H9 (cell line): ENCODE measurements at regions not wholly inside any gene's neighbourhood (a gene's known extent, or its start where the extent isn't known, plus 50 kb on each side); places are given as distances from the start of the nearest gene placed in this dataset.

ENCODE experiments used
- DNase-seq: peaks from one replicate; pipeline ENCODE4 v3.0.0-alpha.2; 2017
- H2AFZ ChIP-seq: one replicate; pipeline ENCODE4 v1.6.1; 2013; ENCODE audit warnings: mild to moderate bottlenecking, low read length, control low read depth, moderate library complexity
- H2AK5ac ChIP-seq: 2 replicates; pipeline ENCODE4 v1.6.1; 2013; ENCODE audit warnings: low read length, control low read depth, mixed read lengths; ENCODE audit not compliant: insufficient read length
- H2BK120ac ChIP-seq: one replicate; pipeline ENCODE4 v1.6.1; 2013; ENCODE audit warnings: low read depth, mild to moderate bottlenecking, low read length, control low read depth, inconsistent platforms; ENCODE audit not compliant: poor library complexity, severe bottlenecking
- H2BK12ac ChIP-seq: 2 replicates; pipeline ENCODE4 v1.6.1; 2013; ENCODE audit warnings: low read length, control low read depth, mixed read lengths, low read depth; ENCODE audit not compliant: insufficient read length
- H2BK15ac ChIP-seq: 2 replicates; pipeline ENCODE4 v1.6.1; 2013; ENCODE audit warnings: low read depth, low read length, control low read depth
- H2BK20ac ChIP-seq: one replicate; pipeline ENCODE4 v1.6.1; 2013; ENCODE audit warnings: low read depth, mild to moderate bottlenecking, low read length, control low read depth, inconsistent platforms; ENCODE audit not compliant: poor library complexity, severe bottlenecking
- H2BK5ac ChIP-seq: 2 replicates; pipeline ENCODE4 v1.6.1; 2013; ENCODE audit warnings: low read length, control low read depth, mixed read lengths; ENCODE audit not compliant: insufficient read length
- H3K14ac ChIP-seq: 2 replicates; pipeline ENCODE4 v1.6.1; 2013; ENCODE audit warnings: low read length, control low read depth; ENCODE audit not compliant: insufficient read depth
- H3K18ac ChIP-seq: 2 replicates; pipeline ENCODE4 v1.6.1; 2013; ENCODE audit warnings: low read depth, mild to moderate bottlenecking, mixed read lengths, low read length, control low read depth; ENCODE audit not compliant: insufficient read length
- H3K23ac ChIP-seq: 2 replicates; pipeline ENCODE4 v1.6.1; 2013; ENCODE audit warnings: low read length, control low read depth, mixed read lengths, low read depth; ENCODE audit not compliant: insufficient read length
- H3K23me2 ChIP-seq: 2 replicates; pipeline ENCODE4 v1.6.1; 2013; ENCODE audit warnings: low read depth, mild to moderate bottlenecking, mixed read lengths, low read length, control low read depth; ENCODE audit not compliant: insufficient read length, poor library complexity, severe bottlenecking
- H3K27ac ChIP-seq: 2 replicates; pipeline ENCODE4 v1.5.1; 2013; ENCODE audit warnings: low read length, control low read depth, mixed read lengths, low read depth; ENCODE audit not compliant: insufficient read length
- H3K27me3 ChIP-seq: 2 replicates; pipeline ENCODE4 v1.6.1; 2013; ENCODE audit warnings: low read length, control low read depth, inconsistent platforms; ENCODE audit not compliant: insufficient read depth
- H3K4ac ChIP-seq: 2 replicates; pipeline ENCODE4 v1.6.1; 2013; ENCODE audit warnings: low read depth, mild to moderate bottlenecking, control low read depth, inconsistent platforms, low read length, moderate library complexity
- H3K4me1 ChIP-seq: 2 replicates; pipeline ENCODE4 v1.6.1; 2013; ENCODE audit warnings: low read length, control low read depth, inconsistent platforms; ENCODE audit not compliant: insufficient read depth
- H3K4me2 ChIP-seq: 2 replicates; pipeline ENCODE4 v1.6.1; 2013; ENCODE audit warnings: low read length, control low read depth, mixed read lengths; ENCODE audit not compliant: insufficient read length, insufficient read depth
- H3K56ac ChIP-seq: 2 replicates; pipeline ENCODE4 v1.6.1; 2013; ENCODE audit warnings: low read depth, mild to moderate bottlenecking, mixed read lengths, low read length, control low read depth; ENCODE audit not compliant: insufficient read length
- H3K79me1 ChIP-seq: 2 replicates; pipeline ENCODE4 v1.6.1; 2013; ENCODE audit warnings: low read depth, mild to moderate bottlenecking, moderate library complexity, low read length, control low read depth, inconsistent platforms; ENCODE audit not compliant: insufficient read depth, poor library complexity, severe bottlenecking
- H3K79me2 ChIP-seq: 2 replicates; pipeline ENCODE4 v1.6.1; 2013; ENCODE audit warnings: low read length, control low read depth, inconsistent platforms; ENCODE audit not compliant: insufficient read depth
- H3K9ac ChIP-seq: 2 replicates; pipeline ENCODE4 v1.6.1; 2013; ENCODE audit warnings: low read length, control low read depth, mixed read lengths; ENCODE audit not compliant: insufficient read length; ENCODE audit errors: extremely low read depth
- H3K9me3 ChIP-seq: one replicate; pipeline ENCODE4 v1.6.1; 2013; ENCODE audit warnings: low read depth, low read length, inconsistent platforms; ENCODE audit not compliant: control insufficient read depth
- H3T11ph ChIP-seq: one replicate; pipeline ENCODE4 v1.6.1; 2013; ENCODE audit warnings: mild to moderate bottlenecking, low read length, control low read depth, inconsistent platforms
- H4K20me1 ChIP-seq: one replicate; pipeline ENCODE4 v1.6.1; 2013; ENCODE audit not compliant: control insufficient read depth, insufficient read length, insufficient read depth
- H4K5ac ChIP-seq: 2 replicates; pipeline ENCODE4 v1.6.1; 2013; ENCODE audit warnings: low read depth, mild to moderate bottlenecking, mixed read lengths, low read length, control low read depth; ENCODE audit not compliant: insufficient read length
- H4K8ac ChIP-seq: replicated peaks from 2 replicates; pipeline ENCODE4 v1.6.1; 2013; ENCODE audit warnings: low read length, control low read depth, mixed read lengths, low read depth; ENCODE audit not compliant: insufficient read length
- H4K91ac ChIP-seq: 2 replicates; pipeline ENCODE4 v1.6.1; 2013; ENCODE audit warnings: low read depth, mild to moderate bottlenecking, moderate library complexity, mixed read lengths, low read length, control low read depth; ENCODE audit not compliant: insufficient read length
- H3K27ac Mint-ChIP-seq, 3 experiments: 2 replicates in 2 of 3; 3 replicates in 1 of 3; pipeline ENCODE4 v1.8.0; 2020 to 2021; ENCODE audit warnings: mixed read lengths in 3 of 3, mild to moderate bottlenecking in 1 of 3, moderate library complexity in 1 of 3
- H3K27me3 Mint-ChIP-seq: 2 replicates; pipeline ENCODE4 v1.8.0; 2021; ENCODE audit warnings: low read depth, mild to moderate bottlenecking, moderate library complexity, mixed read lengths
- H3K36me3 Mint-ChIP-seq, 3 experiments: 2 replicates in 2 of 3; 3 replicates in 1 of 3; pipeline ENCODE4 v1.8.0; 2020 to 2021; ENCODE audit warnings: low read depth in 3 of 3, mixed read lengths in 3 of 3; ENCODE audit not compliant: insufficient read depth in 1 of 3
- H3K4me1 Mint-ChIP-seq, 2 experiments: 2 replicates each; pipeline ENCODE4 v1.8.0; 2020; ENCODE audit warnings: mixed read lengths in 2 of 2
- H3K4me3 Mint-ChIP-seq, 2 experiments: 2 replicates in 1 of 2; 3 replicates in 1 of 2; pipeline ENCODE4 v1.8.0; 2020 to 2021; ENCODE audit warnings: mild to moderate bottlenecking in 2 of 2, mixed read lengths in 2 of 2, moderate library complexity in 1 of 2
- H3K9me3 Mint-ChIP-seq, 2 experiments: 2 replicates in 1 of 2; 3 replicates in 1 of 2; pipeline ENCODE4 v1.8.0; 2020; ENCODE audit warnings: mild to moderate bottlenecking in 2 of 2, mixed read lengths in 2 of 2, moderate library complexity in 1 of 2
- CTCF ChIP-seq: fragments of 200-600 bp; sonication (generic); conservative IDR thresholded peaks from 3 replicates; pipeline ENCODE4 v1.8.0; 2021; ENCODE audit warnings: antibody characterized with exemption, mild to moderate bottlenecking
- WGBS: extraction: QIAGEN DNeasy Blood & Tissue Kit; methylation state at CpG from one replicate; pipeline ENCODE4 v1.1.7; 2013; ENCODE audit warnings: missing lambda C conversion rate, low lambda C conversion rate, mixed read lengths; ENCODE audit not compliant: insufficient read length; ENCODE audit errors: extremely low coverage; 5-methylcytosine and 5-hydroxymethylcytosine counted together

GRCh38 chr17:17422641-17423040, 54.2 kb upstream of the MED9 start:
- H3K23ac ChIP-seq, result no peak overlapping the region
- no peak overlapping the region for H3K4ac ChIP-seq
- no peak overlapping the region for H2BK120ac ChIP-seq
- no peak overlapping the region for H3K27ac Mint-ChIP-seq
- H3K9me3 ChIP-seq, result no peaks in the 10 kb centered on the region
- H3K27ac ChIP-seq, result no peak overlapping the region
- no peak overlapping the region for H3K4me3 Mint-ChIP-seq
- no peak overlapping the region for H4K5ac ChIP-seq
- no peak for TF ChIP-seq CTCF
- no CpG with 5 or more reads among the region's 7 CpGs for WGBS
- H3K9me3 Mint-ChIP-seq, result peaks cover 22 to 24% of the 10 kb centered on the region in 2 experiments
- H3K79me1 ChIP-seq, result no peaks in the 10 kb centered on the region
- no peak overlapping the region for H3K18ac ChIP-seq
- H2BK15ac ChIP-seq, result no peak overlapping the region
- H4K91ac ChIP-seq, result no peak overlapping the region
- H2BK12ac ChIP-seq, result no peak overlapping the region
- H3K4me1 ChIP-seq, result no peaks in the 10 kb centered on the region
- H3K23me2 ChIP-seq, result no peaks in the 10 kb centered on the region
- no peak overlapping the region for H3K4me2 ChIP-seq
- H2AFZ ChIP-seq, result no peak overlapping the region
- no peak overlapping the region for H3T11ph ChIP-seq
- H3K14ac ChIP-seq, result no peak overlapping the region
- H4K8ac ChIP-seq, result no peak overlapping the region
- H3K56ac ChIP-seq, result no peak overlapping the region
- no peak overlapping the region for H3K9ac ChIP-seq
- H3K79me2 ChIP-seq, result no peaks in the 10 kb centered on the region
- H3K4me1 Mint-ChIP-seq, result no peaks in the 10 kb centered on the region
- H3K27me3 Mint-ChIP-seq, result peaks cover 35% of the 10 kb centered on the region
- no peak overlapping the region for H2BK20ac ChIP-seq
- H3K36me3 Mint-ChIP-seq, result peaks cover 0 to 10% (median 3%) of the 10 kb centered on the region in 3 experiments; a peak in 4 of 7 replicates
- no peaks in the 10 kb centered on the region for H4K20me1 ChIP-seq
- no peak overlapping the region for H2AK5ac ChIP-seq
- no peak overlapping the region for H2BK5ac ChIP-seq
- no peak for DNase-seq
- no peaks in the 10 kb centered on the region; the same call in 1 of the 2 replicates for H3K27me3 ChIP-seq
